ENCODE measurements at regions not wholly inside any gene's neighbourhood (a gene's known extent, or its start where the extent isn't known, plus 50 kb on each side); places are given as distances from the start of the nearest gene placed in this dataset.
"Not testable (repeated sequence)": the region's sequence is repeated elsewhere in the genome, so short reads cannot be mapped to it uniquely, and the experiment has no call there.

GRCh38 chr2:53314718-53315117 is 452.9 kb upstream of the CHAC2 start:
- intact Hi-C loops (cut with DNase I) = loop anchor here in 1 of 2 donors (5.0 kb wide), 1 partner anchor 1807 kb away; no protein-coding TSS in a partner anchor
- no peak for DNase-seq (ENCODE audit: low spot score)

GRCh38 chr2:53313644-53314043 is 454.0 kb upstream of the CHAC2 start:
- DNase-seq (ENCODE audit: low spot score) = not testable (repeated sequence)
- intact Hi-C loops (cut with DNase I) = loop anchor here in 1 of 2 donors (5.0 kb wide), 1 partner anchor 1806 kb away; no protein-coding TSS in a partner anchor

- no peak for DNase-seq (ENCODE audit: low spot score)
- intact Hi-C loops (cut with DNase I) = loop anchor here in 1 of 2 donors (5.0 kb wide), 1 partner anchor 1805 kb away; no protein-coding TSS in a partner anchor
These were observed 454.9 kb upstream of the CHAC2 start for GRCh38 chr2:53312721-53313120.

GRCh38 chr2:53312181-53312580 is 455.4 kb upstream of the CHAC2 start:
- DNase-seq (ENCODE audit: low spot score) = no peak
- intact Hi-C loops (cut with DNase I) = loop anchor here in 1 of 2 donors (5.0 kb wide), 1 partner anchor 1805 kb away; no protein-coding TSS in a partner anchor

- intact Hi-C loops (cut with DNase I) = no loop called here
These were observed 464.5 kb upstream of the CHAC2 start for GRCh38 chr2:53303012-53303578.

GRCh38 chr2:53302455-53302854 is 465.1 kb upstream of the CHAC2 start:
- no peak for DNase-seq (ENCODE audit: low spot score)
- intact Hi-C loops (cut with DNase I) = no loop called here

More at GRCh38 chr2:53303012-53303578, 464.5 kb upstream of the CHAC2 start:
- no peak for DNase-seq (ENCODE audit: low spot score)

- DNase-seq (ENCODE audit: low spot score) = no peak
- intact Hi-C loops (cut with DNase I) = no loop called here
These were observed 478.1 kb upstream of the CHAC2 start for GRCh38 chr2:53289309-53290006.

- intact Hi-C loops (cut with DNase I) = no loop called here
- DNase-seq (ENCODE audit: low spot score) = no peak
These were observed 481.3 kb upstream of the CHAC2 start for GRCh38 chr2:53286345-53286744.

GRCh38 chr2:53275743-53276142 is 491.9 kb upstream of the CHAC2 start:
- DNase-seq (ENCODE audit: low spot score) = no peak
- intact Hi-C loops (cut with DNase I) = no loop called here

- DNase-seq (ENCODE audit: low spot score) = no peak
- intact Hi-C loops (cut with DNase I) = no loop called here
These were observed 499.0 kb upstream of the CHAC2 start for GRCh38 chr2:53268626-53269025.

- no peak for DNase-seq (ENCODE audit: low spot score)
- intact Hi-C loops (cut with DNase I) = no loop called here
These were observed 499.5 kb upstream of the CHAC2 start for GRCh38 chr2:53268086-53268485.

GRCh38 chr2:53265544-53266299 is 501.9 kb upstream of the CHAC2 start:
- DNase-seq (ENCODE audit: low spot score) = no peak
- intact Hi-C loops (cut with DNase I) = no loop called here

- DNase-seq (ENCODE audit: low spot score) = no peak
- intact Hi-C loops (cut with DNase I) = no loop called here
These were observed 507.0 kb upstream of the CHAC2 start for GRCh38 chr2:53260568-53260967.

GRCh38 chr2:53259395-53260009 is 508.1 kb upstream of the CHAC2 start:
- no peak for DNase-seq (ENCODE audit: low spot score)
- intact Hi-C loops (cut with DNase I) = no loop called here

GRCh38 chr2:53257287-53257686 is 510.3 kb upstream of the CHAC2 start:
- no peak for DNase-seq (ENCODE audit: low spot score)
- intact Hi-C loops (cut with DNase I) = no loop called here

GRCh38 chr2:53253244-53253643 is 514.4 kb upstream of the CHAC2 start:
- no peak for DNase-seq (ENCODE audit: low spot score)
- intact Hi-C loops (cut with DNase I) = no loop called here

- intact Hi-C loops (cut with DNase I) = no loop called here
- DNase-seq (ENCODE audit: low spot score) = no peak
These were observed 515.5 kb upstream of the CHAC2 start for GRCh38 chr2:53252115-53252514.

GRCh38 chr2:53247956-53248735 is 519.5 kb upstream of the CHAC2 start:
- intact Hi-C loops (cut with DNase I) = no loop called here
- no peak for DNase-seq (ENCODE audit: low spot score)

- intact Hi-C loops (cut with DNase I) = no loop called here
- no peak for DNase-seq (ENCODE audit: low spot score)
These were observed 524.2 kb upstream of the CHAC2 start for GRCh38 chr2:53243430-53243829.

All from posterior vena cava (tissue), 2 donors.